ENCODE measurements at regions not wholly inside any gene's neighbourhood (a gene's known extent, or its start where the extent isn't known, plus 50 kb on each side); places are given as distances from the start of the nearest gene placed in this dataset.

DNA sequence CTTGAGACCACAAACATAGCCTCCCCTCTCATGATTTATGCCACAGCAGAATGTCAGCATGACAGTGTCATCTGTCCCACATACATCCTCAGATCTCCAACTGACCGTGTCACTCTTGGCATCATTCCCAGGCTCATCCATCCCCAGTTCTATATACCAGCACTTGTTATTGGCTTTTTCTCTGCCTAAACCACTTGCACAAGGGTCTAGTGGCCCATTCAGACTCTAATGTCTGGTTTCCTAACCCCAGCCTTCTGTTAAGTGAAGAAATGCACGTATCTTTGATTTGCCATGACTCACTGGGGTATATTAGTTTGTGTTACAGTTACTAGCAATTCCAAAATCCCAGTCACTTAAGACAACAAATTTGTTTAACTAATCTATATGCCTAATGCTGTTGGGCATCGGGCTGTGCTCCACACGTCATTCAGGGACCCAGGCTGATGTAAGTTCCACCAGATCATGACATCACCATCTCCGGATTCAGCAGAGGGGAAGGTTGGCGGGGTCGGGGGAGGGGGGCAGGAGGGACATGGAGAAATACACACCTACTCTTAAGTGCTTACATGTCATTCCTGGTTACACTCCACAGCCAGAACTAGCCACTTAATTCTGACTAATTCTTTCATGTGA lies 517.4 kb downstream of the BUD13 start:
- Histone ChIP-seq H3K4me3 (ENCODE audit: low read length) (no peak overlapping the region), H3K27ac (ENCODE audit: low read length) (no peak overlapping the region), H3K27me3 (ENCODE audit: control insufficient read depth, insufficient read depth, low read length) (no peaks in the 10 kb centered on the region), H3K4me1 (ENCODE audit: control insufficient read depth, insufficient read depth, low read length) (no peaks in the 10 kb centered on the region), H3K9me3 (ENCODE audit: control insufficient read depth, insufficient read depth, low read length) (no peaks in the 10 kb centered on the region), H3K36me3 (ENCODE audit: control insufficient read depth, insufficient read depth, low read length) (no peaks in the 10 kb centered on the region)
- Mint-ChIP-seq H3K27ac (no peak overlapping the region), H3K9me3 (no peaks in the 10 kb centered on the region), H3K27me3 (ENCODE audit: low read depth in 2 of 2) (peaks cover 5 to 15% of the 10 kb centered on the region in 2 donors), H3K4me1 (no peaks in the 10 kb centered on the region), H3K4me3 (no peak overlapping the region), H3K36me3 (no peaks in the 10 kb centered on the region)
- TF ChIP-seq, protein P1, sequence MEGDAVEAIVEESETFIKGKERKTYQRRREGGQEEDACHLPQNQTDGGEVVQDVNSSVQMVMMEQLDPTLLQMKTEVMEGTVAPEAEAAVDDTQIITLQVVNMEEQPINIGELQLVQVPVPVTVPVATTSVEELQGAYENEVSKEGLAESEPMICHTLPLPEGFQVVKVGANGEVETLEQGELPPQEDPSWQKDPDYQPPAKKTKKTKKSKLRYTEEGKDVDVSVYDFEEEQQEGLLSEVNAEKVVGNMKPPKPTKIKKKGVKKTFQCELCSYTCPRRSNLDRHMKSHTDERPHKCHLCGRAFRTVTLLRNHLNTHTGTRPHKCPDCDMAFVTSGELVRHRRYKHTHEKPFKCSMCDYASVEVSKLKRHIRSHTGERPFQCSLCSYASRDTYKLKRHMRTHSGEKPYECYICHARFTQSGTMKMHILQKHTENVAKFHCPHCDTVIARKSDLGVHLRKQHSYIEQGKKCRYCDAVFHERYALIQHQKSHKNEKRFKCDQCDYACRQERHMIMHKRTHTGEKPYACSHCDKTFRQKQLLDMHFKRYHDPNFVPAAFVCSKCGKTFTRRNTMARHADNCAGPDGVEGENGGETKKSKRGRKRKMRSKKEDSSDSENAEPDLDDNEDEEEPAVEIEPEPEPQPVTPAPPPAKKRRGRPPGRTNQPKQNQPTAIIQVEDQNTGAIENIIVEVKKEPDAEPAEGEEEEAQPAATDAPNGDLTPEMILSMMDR (IDR thresholded peaks at IDR 0.05): no peak
- no peak for ATAC-seq
- intact Hi-C loops (cut with micrococcal nuclease): no loop called here
- DNase-seq: no peak
- whole genome bisulfite sequencing (ENCODE audit: insufficient coverage): 71% methylated on average over 4 of the region's 7 CpGs

DNA sequence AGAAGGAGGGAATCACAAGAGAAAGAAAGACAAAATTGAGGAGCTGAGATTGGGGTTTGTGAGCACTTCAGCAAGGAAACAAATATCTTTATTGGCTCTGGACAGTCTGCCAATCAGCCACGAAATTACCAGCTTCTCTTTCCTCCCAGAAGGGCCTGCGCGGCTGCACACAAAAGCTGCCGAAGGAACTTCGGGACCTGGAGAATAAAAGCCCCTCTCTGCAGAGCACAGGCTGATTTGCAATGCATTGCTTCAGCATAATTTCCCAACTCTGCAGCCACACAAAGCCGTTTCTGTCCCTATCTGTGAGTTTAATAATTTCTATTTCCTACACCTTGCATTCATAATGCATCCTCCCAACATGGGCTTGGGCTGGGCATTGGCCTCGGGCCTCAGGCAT lies 522.6 kb downstream of the BUD13 start:
- peaks cover 0 to 8% of the 10 kb centered on the region in 2 donors for H3K27me3 Mint-ChIP-seq (ENCODE audit: low read depth in 2 of 2)

DNA sequence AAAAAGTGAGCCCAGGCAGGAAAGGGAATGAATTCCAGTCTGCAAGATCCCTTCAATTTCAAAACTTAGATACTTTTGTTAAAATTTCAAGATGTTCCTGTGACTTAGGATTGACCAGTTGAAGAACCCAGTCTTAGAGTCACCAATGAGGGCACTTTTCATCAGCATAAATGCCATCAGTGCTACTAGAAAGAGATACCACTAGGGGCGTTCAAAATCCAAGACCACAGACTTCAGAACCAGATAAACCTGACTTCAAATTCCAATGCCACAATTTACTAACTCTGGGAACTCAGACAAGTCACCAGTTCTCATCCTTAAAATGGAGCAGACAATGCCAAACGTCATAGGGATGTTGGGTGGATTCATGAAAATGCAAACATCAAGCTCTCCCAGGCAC lies 523.2 kb downstream of the BUD13 start:
- Histone ChIP-seq H3K4me3 (ENCODE audit: low read length) (no peak overlapping the region), H3K9me3 (ENCODE audit: control insufficient read depth, insufficient read depth, low read length) (no peaks in the 10 kb centered on the region), H3K27me3 (ENCODE audit: control insufficient read depth, insufficient read depth, low read length) (no peaks in the 10 kb centered on the region), H3K36me3 (ENCODE audit: control insufficient read depth, insufficient read depth, low read length) (no peaks in the 10 kb centered on the region), H3K4me1 (ENCODE audit: control insufficient read depth, insufficient read depth, low read length) (no peaks in the 10 kb centered on the region), H3K27ac (ENCODE audit: low read length) (no peak overlapping the region)
- no peak for ATAC-seq
- H3K4me1 Mint-ChIP-seq: no peaks in the 10 kb centered on the region
- H3K27ac Mint-ChIP-seq: no peak overlapping the region
- TF ChIP-seq, protein P1 (IDR thresholded peaks at IDR 0.05): no peak
- peaks cover 0 to 8% of the 10 kb centered on the region in 2 donors for H3K27me3 Mint-ChIP-seq (ENCODE audit: low read depth in 2 of 2)
- no peaks in the 10 kb centered on the region for H3K9me3 Mint-ChIP-seq
- 62% methylated on average over 2 of the region's 2 CpGs for WGBS (ENCODE audit: insufficient coverage)
- intact Hi-C loops (cut with micrococcal nuclease): no loop called here
- no peak overlapping the region for H3K4me3 Mint-ChIP-seq
- H3K36me3 Mint-ChIP-seq: no peaks in the 10 kb centered on the region
- DNase-seq: no peak

More for the DNA sequence above, 522.6 kb downstream of the BUD13 start:
- TF ChIP-seq, protein P1 (IDR thresholded peaks at IDR 0.05): no peak
- Histone ChIP-seq H3K4me3 (ENCODE audit: low read length) (no peak overlapping the region), H3K9me3 (ENCODE audit: control insufficient read depth, insufficient read depth, low read length) (no peaks in the 10 kb centered on the region), H3K4me1 (ENCODE audit: control insufficient read depth, insufficient read depth, low read length) (no peaks in the 10 kb centered on the region), H3K27me3 (ENCODE audit: control insufficient read depth, insufficient read depth, low read length) (no peaks in the 10 kb centered on the region), H3K27ac (ENCODE audit: low read length) (no peak overlapping the region), H3K36me3 (ENCODE audit: control insufficient read depth, insufficient read depth, low read length) (no peaks in the 10 kb centered on the region)
- 83% methylated on average over 7 of the region's 7 CpGs for WGBS (ENCODE audit: insufficient coverage)
- DNase-seq (no peak), ATAC-seq (no peak)
- no peak overlapping the region for H3K4me3 Mint-ChIP-seq
- intact Hi-C loops (cut with micrococcal nuclease): no loop called here
- H3K9me3 Mint-ChIP-seq: no peaks in the 10 kb centered on the region
- no peak overlapping the region for H3K27ac Mint-ChIP-seq
- H3K36me3 Mint-ChIP-seq: no peaks in the 10 kb centered on the region
- H3K4me1 Mint-ChIP-seq: no peaks in the 10 kb centered on the region

DNA sequence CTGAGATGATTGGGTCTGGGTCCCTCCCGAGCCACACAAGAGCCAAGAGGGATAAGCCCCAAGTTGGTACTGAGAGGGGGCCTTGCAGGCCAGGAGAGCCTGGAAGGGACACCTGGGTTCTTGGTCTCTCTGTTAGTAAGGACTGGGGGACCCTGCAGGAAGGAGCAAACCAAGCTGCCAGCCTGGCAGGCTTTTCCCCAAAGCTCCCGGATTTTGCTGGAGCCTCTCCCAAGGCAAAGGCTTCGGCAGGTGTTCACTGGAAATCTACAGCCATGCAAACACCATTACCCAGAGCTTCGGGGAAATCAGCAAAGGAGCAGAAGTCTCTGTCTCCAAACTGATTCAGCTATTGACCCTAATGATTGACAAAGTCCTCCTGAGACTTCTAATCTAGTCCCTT lies 527.9 kb downstream of the BUD13 start:
- Mint-ChIP-seq H3K4me1 (no peaks in the 10 kb centered on the region), H3K27ac (no peak overlapping the region), H3K9me3 (no peaks in the 10 kb centered on the region), H3K36me3 (no peaks in the 10 kb centered on the region), H3K4me3 (no peak overlapping the region), H3K27me3 (ENCODE audit: low read depth in 2 of 2) (peaks cover 0 to under 1% of the 10 kb centered on the region in 2 donors)
- Histone ChIP-seq H3K4me3 (ENCODE audit: low read length) (no peak overlapping the region), H3K4me1 (ENCODE audit: control insufficient read depth, insufficient read depth, low read length) (no peaks in the 10 kb centered on the region), H3K27me3 (ENCODE audit: control insufficient read depth, insufficient read depth, low read length) (no peaks in the 10 kb centered on the region), H3K9me3 (ENCODE audit: control insufficient read depth, insufficient read depth, low read length) (no peaks in the 10 kb centered on the region), H3K27ac (ENCODE audit: low read length) (no peak overlapping the region), H3K36me3 (ENCODE audit: control insufficient read depth, insufficient read depth, low read length) (no peaks in the 10 kb centered on the region)
- DNase-seq (no peak), ATAC-seq (no peak)
- TF ChIP-seq, protein P1 (IDR thresholded peaks at IDR 0.05): no peak
- intact Hi-C loops (cut with micrococcal nuclease): no loop called here
- whole genome bisulfite sequencing (ENCODE audit: insufficient coverage): 75% methylated on average over 4 of the region's 4 CpGs
